ENCODE measurements at regions not wholly inside any gene's neighbourhood (a gene's known extent, or its start where the extent isn't known, plus 50 kb on each side); places are given as distances from the start of the nearest gene placed in this dataset.
"Not testable (repeated sequence)": the region's sequence is repeated elsewhere in the genome, so short reads cannot be mapped to it uniquely, and the experiment has no call there.

DNA sequence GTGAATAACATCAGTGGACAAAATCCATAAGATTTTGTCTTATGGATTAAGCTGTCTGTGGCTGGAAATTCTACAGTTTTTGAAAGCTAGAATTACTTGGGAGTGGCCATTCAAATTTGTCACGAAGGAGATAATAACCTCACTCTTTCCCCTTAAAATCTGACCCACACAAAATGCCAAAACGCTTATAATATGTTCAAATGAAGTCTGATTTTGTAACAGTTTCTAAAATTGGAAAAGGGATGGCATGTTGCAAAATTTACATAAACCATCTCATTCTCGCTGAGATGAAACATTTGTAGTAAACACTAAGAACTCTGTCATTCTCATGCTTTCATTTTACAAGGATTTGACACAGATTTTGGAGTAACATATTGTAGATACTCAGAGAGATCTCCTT is 112.7 kb downstream of the GJA1 start:
- intact Hi-C loops (cut with micrococcal nuclease), result no loop called here

DNA sequence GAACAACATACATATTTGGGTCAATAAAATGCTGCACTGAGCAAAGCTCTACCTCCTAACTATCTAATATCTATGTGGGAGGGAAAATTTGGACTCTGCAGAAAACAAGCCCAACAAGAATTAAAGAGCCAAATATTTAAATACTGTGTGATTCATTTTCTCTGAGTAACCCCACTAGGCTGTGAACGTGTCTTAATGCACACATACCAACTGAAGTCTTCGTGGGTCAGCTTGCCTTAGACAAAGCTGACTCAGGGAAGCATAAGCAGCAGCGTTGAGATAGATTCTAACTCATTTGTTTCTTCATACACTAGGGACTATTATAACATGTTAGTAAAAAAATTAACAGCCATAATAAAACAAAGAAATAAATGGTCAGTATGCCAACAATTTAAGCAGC is 114.3 kb downstream of the GJA1 start:
- intact Hi-C loops (cut with micrococcal nuclease), result no loop called here

DNA sequence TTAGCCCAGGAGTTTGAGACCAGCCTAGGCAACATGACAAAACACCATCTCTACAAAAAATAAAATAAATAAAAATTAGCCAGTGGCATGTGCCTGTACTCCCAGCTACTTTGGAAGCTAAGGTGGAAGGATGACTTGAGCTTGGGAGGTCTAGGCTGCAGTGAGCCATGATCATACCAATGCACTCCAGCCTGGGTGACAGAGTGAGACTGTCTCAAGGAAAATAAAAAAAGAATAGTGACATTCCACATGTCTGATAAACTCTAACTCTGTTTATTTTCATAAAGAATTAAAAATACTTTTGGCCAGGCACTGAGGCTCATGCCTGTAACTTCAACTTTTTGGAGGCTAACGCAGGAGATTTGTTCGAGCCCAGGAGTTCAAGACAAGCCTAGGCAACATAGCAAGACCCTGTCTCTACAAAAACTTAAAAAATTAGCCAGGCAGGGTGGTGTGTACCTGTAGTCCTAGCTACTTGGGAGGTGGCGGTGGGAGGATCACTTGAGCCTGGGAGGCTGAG is 115.1 kb downstream of the GJA1 start:
- intact Hi-C loops (cut with micrococcal nuclease), result no loop called here

DNA sequence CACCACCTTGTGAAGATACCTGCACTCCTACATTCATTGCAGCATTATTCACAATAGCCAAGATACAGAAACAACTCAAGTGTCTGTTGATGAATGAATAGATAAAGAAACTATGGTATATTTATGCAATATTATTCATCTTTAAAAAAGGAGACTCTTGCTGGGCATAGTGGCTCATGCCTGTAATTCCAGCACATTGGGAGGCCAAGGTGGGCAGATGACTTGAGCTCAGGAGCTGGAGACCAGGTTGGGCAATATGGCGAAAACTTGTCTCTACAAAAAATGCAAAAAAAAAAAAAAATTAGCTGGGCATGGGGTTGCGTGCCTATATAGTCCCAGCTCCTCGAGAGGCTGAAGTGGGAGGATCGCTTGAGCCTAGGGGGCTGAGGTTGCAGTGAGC is 119.8 kb downstream of the GJA1 start:
- intact Hi-C loops (cut with micrococcal nuclease), result no loop called here

DNA sequence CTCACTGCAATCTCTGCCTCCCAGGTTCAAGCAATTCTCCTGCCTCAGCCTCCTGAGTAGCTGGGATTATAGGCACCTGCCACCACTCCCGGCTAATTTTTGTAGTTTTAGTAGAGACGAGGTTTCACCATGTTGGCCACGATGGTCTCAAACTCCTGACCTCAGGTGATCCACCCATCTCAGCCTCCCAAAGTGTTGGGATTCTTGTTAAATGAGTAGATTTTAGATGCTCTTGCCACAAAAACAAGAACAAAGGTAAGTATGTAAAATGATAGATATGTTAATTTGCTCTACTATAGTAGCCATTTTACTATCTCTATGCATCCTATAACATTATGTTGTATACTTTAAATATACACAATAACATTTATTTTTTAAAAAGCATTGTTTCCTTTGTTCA is 120.7 kb downstream of the GJA1 start:
- intact Hi-C loops (cut with micrococcal nuclease), result not testable (repeated sequence)

DNA sequence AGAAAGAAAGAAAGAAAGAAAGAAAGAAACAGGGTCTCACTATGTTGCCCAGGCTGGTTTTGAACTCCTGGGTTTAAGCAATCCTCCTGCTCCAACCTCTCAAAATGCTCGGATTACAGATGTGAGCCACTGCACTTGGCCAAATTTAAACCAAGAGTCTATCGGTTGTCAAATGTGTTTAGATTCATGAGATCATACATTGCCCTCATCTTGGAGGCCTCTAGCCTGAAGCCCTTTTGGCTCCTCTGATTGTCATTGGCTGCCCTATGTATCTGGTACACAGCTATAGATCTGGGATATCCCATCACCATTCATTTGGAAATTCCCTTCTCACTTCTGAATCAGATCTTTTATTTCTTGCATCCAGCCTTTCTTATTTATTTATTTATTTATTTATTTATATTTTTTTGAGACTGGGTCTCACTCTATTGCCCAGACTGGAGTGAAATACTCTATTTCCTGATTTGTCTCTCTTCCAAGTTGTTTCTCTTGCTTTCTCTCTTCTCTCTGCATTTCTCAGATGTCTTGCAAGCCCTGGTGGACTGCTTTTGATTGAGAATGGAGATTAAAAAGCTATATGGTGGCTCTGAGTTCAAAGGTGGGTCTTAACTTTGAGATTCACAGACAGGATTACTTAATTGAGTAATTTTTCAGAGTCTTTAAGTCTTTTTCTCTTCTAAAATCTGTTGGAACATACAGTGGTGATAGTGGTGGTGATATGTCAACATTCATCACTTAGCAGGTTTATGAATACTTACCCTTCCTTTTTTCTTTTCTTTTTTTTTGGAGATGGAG is 121.9 kb downstream of the GJA1 start:
- intact Hi-C loops (cut with micrococcal nuclease), result no loop called here

DNA sequence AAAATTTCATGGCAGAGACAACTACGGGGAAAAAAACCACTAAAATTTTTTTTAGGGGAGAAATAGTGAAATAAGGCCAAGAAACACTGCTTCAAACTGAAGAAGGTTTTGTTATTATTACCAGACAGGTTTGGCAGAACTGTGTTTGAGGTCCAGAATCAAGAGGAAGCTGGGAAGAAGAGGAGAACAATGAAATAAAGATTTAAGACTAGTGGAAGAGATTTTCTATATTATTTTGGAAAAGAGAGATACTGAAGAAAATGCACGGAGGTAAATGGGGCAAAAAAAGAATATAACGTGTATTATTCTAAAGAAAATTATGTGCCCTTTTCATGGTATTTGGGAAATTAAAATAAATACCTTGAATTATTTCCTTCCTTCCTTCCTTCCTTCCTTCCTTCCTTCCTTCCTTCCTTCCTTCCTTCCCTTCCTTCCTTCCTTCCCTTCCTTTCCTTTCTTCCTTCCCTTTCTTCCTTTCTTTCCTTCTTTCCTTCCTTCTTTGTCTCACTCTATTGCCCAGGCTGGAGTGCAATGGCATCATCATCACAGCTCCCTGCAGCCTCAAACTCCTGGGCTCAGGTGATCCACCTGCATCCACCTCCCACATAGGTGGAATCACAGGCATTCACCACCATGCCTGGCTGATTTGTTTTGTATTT is 124.3 kb downstream of the GJA1 start:
- intact Hi-C loops (cut with micrococcal nuclease), result no loop called here

DNA sequence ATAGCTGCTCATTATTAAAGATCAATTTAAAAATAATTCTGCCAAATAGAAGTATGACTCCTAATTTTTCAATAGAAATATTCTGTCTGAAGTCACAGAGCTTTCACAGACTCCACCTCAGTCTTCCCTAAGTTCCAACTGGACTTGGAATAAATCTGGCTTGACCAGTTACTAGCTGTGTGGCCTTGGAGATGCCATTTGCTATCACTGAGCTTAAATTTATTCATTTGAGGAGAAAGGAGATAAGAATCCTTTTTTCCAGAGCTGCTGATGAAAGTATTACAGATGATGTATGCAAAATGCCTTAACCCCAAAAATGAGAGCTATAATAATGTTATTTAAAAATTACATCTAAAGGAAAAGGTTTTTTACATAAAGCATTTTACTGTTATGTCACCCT is 125.0 kb downstream of the GJA1 start:
- intact Hi-C loops (cut with micrococcal nuclease), result no loop called here

DNA sequence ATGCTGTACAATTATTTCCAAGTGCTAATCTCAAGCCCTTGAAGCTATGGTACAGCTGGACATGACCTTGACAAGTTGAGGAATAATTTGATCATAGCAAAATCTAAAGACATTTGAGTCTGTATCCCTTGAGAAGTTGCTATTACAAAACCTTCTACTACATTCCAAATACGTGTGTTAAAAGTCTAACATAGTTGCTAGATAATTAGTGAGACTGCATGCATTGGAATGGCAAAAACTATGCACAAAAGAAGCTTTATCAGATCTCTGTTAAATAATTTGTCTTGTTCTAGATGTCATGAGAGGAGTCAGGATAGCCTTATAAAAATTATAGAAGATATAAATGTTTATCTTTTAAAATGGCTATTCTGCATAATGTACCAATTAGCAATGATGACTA is 127.8 kb downstream of the GJA1 start:
- intact Hi-C loops (cut with micrococcal nuclease), result no loop called here

DNA sequence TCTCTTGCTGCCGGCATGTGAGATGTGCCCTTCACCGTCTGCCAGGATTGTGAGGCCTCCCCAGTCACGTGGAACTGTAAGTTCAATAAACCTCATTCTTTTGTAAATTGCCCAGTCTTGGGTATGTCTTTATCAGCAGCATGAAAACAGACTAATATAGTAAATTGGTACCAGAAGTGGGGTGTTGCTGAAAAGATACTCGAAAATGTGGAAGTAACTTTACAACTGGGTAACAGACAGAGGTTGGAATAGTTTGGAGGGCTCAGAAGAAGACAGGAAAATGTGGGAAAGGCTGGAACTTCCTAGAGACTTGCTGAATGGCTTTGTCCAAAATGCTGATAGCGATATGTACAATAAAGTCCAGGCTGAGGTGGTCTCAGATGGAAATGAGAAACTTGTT is 129.1 kb downstream of the GJA1 start:
- intact Hi-C loops (cut with micrococcal nuclease), result not testable (repeated sequence)

DNA sequence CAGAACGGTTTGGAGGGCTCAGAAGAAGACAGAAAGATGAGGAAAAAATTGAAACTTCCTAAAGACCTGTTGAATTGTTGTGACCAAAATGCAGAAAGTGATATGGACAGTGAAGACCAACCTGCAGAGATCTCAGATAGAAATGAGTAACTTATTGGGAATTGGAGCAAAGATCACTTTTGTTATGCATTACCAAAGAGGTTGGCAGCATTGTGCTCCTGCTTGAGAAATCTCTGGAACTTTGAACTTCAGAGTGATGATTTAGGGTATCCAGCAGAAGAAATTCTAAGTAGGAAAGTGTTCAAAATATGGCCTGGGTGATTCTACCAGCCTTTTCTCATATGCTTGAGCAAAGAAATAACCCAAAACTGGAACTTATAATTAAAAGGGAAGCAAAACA is 136.0 kb downstream of the GJA1 start:
- intact Hi-C loops (cut with micrococcal nuclease), result no loop called here

DNA sequence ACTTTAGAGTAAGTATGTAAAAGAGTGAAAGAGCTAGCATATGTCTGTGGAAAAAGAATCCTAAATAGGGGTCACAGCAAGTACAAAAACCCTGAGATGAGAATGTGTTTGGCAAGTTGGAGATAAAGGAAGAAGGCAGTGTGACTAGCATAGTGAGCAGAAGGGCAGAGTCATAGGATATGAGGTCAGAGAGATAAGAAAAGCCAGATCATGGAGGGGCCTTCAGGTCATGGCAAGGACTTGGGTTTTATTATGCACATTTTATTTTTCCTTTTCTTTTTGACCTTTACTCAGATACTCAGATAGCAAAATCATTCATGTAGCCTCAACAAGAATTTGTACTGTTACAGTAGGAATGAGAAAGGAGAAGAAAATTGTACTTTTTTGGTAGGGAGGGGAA is 138.0 kb downstream of the GJA1 start:
- intact Hi-C loops (cut with micrococcal nuclease), result no loop called here

DNA sequence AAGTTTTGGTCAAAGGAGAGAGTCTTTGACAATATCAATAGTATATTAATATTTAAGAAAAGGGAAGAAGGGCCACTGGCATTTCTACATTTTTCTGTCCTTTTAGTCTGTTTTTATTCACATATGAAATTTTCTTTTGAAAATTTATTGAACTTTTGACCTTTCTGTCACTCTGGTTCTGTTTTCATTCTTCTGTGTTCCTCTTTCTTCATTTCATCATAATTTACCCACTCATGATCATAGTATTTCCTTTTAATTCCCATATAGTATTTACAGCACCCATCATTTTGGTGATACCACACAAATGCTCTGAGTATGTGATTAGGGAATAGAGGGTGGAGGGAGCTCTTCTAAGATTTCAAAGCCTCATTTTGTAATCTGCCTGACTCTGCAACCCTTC is 142.8 kb downstream of the GJA1 start:
- intact Hi-C loops (cut with micrococcal nuclease), result no loop called here

DNA sequence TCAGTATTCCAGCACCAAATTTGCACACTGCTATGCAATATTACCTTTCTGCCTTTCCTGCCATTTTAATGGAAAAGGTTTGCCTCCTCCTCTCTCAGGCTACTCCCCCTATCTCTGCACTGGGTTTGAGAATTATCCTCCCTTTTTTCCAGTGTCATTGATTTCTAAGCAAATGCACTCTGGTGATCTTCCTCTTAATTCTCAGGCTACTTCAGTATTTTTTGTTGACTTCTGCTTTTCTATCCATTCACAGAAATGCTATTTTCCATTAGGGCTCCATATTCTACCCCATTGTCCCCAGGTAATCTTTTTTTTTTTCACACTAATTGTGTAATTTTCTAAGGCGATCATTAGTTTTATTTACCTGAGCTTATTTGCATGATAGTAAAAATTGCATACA is 144.0 kb downstream of the GJA1 start:
- intact Hi-C loops (cut with micrococcal nuclease), result no loop called here

DNA sequence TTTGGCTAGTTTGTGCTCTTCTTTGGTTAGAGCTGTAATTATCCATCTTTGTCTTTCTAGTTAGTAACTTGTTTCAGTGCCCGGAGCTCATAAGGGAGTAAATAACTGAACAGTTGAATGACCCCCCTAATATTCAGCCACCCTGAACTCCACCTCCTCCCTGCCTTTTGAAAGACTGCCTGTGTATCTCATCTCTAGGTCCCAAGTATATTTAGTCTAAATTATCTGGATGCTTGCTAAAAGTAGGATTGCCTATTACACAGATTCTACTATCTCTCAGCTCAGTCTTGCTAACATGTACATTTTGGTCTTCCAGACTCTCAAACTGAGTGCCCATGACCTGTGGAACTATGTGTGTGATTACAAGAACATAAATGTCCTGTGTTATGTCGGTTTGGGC is 145.9 kb downstream of the GJA1 start:
- intact Hi-C loops (cut with micrococcal nuclease), result no loop called here

DNA sequence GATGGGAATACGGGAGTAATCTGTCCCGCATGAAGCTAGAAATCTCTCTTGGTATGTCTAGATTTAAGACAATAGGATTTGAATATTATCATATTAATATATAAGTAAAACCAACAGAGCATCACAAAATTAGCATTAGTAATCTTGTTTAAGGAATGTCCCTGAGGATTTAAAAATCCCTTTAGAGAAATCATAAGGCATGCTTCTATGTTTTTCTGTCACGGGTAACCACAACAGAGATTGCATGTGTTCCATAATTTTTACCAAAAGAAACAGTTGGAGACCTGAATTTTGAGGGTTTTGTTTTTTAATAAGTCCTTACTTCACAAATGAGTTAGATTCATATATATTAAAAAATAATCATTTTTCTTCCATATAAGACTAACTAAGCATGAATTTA is 146.8 kb downstream of the GJA1 start:
- intact Hi-C loops (cut with micrococcal nuclease), result no loop called here

DNA sequence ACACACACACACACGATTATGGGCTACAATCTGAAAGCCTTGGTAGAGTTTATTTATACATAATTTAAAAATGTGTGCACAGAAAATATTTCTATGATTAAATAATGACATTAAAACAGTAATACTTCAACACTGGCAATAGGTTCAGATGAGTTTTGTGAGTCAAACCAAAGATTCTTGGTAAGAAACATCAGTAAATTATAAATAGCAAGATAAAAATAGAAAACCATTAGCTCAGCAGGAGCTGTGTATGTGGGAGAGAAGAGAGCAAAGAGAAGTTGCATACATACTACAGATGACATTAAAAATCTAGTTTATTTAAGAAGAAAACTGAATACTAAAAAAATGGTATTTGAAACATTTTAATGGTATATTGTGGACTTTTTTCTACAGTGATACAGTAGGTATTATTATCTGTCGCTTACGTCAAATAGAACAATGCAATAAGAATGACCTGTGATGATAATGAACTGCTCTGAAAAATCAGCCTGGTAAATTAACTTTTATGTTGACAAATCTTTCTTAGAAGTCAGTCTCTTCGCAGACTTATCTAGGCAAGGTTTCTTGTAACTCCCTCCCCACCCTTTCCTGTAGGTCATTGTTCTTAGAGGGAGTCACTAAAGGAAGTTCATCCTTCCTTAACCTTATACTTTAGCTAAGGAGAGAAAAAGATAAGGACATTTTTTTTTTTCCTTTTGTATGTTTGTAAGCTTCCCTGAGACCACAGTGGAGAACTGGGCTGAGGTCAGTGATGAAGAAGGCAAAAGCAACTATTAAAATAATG is 149.3 kb downstream of the GJA1 start:
- intact Hi-C loops (cut with micrococcal nuclease), result no loop called here

DNA sequence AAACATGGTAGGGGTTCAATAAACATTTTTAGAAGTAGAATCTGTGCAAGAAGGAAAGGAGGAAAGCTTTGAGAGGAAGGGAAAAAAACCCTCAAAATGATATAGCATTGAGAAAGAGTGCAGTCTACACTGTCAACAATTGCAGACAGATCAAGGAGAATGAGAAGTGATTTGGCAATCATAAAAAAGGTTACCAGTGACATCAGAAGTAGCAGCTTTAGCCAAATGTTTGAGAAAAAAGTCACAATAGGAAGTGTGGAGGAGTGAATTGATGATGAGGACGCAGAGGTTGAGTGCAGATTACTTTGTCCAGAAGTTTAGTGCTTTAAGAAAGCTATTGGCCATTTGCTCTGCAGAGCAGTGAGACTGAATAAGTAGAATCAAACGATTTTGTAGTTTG is 155.0 kb downstream of the GJA1 start:
- intact Hi-C loops (cut with micrococcal nuclease), result no loop called here

DNA sequence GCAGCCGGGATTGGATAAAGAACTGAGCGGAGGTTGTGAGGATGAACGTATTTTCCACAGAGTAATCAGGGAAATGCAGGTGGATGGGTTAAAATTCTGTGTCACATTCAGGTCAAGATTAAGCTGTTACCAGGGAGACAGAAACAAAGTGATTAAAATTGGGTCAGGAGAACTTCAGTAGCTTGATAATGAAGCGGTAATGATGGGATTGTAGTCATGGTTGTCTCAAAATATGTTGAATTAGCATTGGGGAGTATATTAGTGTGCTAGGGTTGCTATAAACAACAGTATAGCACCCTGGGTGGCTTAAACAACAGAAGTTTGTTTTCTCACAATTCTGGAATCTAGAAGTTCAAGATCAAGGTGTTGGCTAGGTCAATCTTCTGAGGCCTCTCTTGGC is 155.5 kb downstream of the GJA1 start:
- intact Hi-C loops (cut with micrococcal nuclease), result no loop called here

DNA sequence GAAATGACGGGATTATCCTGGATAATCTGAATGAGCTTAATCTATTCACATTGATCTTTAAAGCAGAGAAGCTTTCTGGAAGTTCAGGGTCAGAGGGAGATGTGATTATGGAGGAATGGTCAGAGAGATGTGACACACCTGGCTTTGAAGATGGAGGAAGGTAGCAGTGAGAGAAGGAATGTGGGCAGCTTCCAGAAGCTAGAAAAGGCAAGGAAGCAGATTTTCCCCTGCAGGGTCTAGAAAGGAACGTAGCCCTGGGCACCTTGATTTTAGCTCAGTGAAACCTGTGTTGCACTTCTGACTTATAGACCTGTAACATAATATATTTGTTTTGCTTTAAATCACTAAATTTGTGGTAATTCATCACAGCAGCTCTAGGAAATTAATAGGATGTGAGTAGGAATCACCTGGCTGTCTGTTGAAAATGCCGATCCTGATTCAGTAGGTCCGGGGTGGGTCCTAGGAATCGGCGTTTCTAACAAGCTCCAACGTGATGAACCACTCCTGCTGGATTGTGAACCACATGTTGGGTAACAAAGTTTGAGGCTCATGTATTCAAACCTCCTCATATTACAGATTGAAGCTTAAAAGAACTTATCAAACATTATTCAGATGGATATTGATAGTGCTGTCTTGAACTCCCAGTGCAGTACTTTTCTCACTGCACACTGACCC is 157.0 kb downstream of the GJA1 start:
- intact Hi-C loops (cut with micrococcal nuclease), result no loop called here

DNA sequence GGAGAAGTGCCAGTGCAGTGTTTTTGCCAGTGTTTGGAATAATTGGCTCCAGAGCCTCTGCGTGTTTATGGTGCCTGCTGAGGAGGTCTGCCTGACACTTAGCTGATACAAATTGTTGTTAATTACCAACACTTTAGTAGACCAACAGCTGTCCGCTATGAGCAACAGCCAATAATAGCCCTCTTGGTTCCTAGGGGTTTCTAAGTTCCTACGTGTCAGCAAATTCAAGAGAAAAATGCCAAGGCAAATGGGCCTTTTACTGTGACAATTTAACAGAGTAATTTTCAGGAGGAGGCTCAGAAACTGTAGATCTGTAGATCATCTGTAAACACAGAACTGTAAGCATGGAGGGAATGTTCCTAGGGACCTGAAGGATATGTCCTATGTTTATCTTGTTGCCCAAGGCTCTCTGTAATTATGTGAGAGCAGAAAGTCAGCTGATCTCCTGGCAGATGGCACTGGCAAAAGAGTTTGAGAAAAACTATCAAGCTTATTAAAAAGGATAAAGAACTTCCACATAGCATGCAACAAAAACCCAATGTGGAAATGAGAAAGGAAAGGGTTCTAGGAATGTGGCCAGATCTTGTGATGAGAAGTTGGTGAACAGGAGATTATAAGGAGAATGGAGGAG is 157.7 kb downstream of the GJA1 start:
- intact Hi-C loops (cut with micrococcal nuclease), result no loop called here
